ENCODE measurements at regions not wholly inside any gene's neighbourhood (a gene's known extent, or its start where the extent isn't known, plus 50 kb on each side); places are given as distances from the start of the nearest gene placed in this dataset.
A peak's percentile ranks its signal among the peaks of the same experiment; 100 is the strongest.

DNA sequence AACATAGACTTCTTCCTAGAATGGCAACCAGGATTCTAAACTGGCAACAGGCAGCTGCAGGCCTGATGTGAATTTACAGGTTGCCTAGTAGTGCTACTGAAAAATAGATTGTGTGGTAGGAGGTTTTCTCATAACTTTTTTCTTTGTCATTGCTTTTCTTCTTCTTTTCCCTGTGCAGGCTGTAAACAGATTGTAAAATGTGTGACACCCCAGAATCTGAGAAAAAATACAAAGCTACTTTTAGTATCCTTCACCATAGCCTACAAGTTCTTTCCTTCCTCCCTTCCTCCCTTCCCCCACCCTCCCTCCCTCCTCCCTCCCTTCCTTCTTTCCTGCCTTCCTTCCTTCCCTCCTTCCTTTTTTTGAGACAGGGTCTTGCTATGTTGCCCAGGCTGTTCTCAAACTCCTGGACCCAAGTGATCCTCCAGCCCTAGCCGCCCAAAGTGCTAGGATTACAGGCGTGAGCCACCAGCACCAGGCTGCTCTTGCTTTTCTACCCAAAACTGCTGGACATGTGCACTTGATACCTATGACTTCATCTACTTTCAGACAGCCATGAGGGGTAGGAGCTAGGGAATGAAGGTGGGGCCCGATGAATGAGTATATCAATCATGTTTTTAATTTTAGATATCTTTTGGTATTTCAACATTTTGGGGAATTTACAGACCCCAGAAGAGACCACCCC lies 114.2 kb upstream of the EEA1 start:
- DNase-seq (ENCODE audit: low spot score): no peak

DNA sequence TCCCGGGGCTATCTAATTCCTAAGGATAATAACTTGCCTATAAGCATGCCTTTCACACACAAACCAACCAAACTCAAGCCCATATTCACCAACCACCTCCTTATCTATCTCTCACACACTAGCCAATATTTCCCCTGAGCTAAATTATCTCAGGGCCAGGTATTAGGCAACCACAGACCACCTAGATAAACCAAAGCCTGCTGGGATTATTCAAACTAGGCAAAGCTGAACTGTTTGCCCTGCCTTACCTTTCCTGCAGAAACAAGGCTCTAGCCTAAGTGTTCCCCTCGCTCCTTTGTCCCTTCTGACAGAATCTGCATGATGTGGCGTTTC lies 114.7 kb upstream of the EEA1 start:
- DNase-seq (ENCODE audit: low spot score): no peak

DNA sequence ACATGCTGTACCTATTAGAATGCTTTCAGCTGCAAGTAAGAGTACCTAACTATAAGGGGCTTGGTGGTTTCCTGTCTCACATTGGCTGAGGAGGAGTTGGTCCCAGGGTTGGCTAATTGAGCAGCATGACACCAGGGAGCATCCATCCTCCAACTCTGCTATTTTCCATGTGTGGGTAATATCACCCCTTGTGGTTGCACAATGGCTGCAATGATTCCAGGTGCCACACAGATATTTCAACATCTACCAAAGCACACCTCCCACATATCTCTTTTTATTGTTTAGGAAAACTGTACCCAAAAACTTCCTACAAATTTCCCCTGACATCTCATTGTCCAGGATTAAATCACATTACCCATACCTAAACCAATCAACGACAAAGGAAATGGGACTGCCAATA lies 118.0 kb upstream of the EEA1 start:
- no peak for DNase-seq (ENCODE audit: low spot score)

DNA sequence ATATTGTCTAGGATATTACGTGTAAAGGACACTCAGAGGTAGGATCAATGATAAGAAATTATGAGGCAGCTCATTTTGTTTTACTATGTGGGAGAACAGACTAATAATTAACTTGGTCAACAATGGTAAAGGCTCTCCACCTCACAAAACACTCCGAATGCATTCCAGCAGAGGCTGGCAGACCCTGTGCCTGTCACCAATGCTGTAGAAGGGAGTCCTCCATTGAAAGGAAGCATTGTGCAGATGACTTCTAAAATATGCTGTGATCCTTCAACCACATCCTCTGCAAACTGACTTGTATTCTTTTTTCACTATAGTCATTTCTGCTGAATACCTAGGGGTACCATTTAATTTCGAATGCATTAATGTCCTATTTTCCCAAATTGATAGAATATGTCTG lies 119.6 kb upstream of the EEA1 start:
- DNase-seq (ENCODE audit: low spot score): no peak

DNA sequence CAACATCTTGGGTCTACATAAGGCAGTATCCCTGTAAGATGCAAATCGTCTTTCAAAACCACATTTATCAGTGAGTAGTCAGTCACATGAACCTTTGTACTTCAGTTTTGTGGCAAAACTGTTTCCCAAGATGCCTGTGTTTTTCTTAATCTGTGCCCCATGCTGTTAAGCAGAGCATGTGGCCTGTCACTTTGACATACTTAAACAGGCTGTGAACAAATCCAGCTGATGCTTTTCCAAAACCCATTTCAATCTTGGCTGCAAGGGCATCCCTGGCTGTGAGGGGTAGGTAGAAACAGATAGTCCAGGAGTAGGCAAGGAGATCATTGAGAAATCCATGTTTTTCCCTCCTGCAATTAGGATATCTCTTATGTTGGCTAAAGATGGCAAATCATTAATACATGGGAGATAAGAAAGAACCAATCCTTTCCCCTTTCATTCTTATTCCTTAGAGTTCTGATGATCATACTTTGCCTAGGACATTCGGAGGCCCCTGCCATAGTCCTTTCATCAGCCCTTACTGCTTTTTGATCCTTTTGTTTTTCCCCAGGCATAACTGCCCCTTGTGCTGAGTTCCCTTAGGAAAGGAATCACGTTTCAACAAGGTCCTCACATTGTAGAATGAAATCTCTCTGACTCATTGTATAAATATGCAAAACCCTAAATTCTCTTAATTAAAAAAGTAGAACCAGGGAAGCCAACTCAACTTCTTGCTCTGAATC lies 121.1 kb upstream of the EEA1 start:
- DNase-seq (ENCODE audit: low spot score): no peak

DNA sequence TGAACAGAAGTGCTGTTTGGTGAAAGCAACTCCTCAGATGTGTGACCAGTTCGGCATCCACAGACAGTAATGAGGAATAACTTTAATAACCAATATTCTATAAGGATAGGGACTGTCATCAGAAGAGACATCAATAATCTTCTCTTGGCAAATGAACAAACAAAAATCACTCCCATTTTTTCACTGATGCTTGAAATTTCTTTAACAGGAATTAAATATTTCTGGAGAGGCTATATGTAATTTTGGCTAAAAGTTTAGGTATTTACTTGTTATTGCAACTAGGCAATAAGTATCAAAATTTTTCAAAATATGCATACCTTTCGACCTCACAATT lies 121.6 kb upstream of the EEA1 start:
- no peak for DNase-seq (ENCODE audit: low spot score)

DNA sequence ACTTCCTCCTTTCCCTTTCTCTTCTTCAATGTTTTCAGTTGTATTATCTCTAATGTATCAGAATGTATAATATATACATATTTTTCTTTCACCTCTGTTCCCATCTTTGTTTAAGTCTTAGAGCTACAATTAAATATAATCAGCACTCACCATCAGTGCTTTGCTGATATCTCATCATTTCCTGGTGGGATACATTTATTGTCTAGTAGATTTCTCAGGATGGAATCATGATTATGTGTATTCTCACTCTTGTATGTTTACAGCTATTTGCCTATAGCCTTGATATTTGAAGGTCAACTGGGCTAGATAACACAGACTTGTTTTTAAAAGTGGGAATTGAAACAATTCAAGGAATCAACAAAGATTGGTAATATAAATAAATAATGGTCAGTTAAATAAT lies 124.9 kb upstream of the EEA1 start:
- DNase-seq (ENCODE audit: low spot score): no peak

DNA sequence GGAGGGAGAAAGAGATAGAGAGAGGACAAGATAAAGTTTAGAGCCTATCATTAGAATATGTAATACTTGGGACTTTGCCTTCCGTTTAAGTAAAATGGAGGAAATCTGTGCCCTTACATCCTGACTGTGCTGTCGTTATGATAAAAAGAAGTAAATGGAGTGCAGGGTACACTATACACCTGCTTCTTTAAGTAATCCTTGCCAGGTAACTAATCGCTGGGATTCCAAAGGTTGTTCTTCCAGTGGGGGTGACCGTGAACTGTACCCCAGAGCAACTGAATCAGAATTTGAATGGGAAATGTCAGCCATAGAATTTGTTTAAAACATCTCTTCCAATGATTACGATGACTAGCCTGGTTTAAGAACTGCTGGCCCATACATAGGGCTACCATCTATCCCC lies 126.1 kb upstream of the EEA1 start:
- DNase-seq (ENCODE audit: low spot score): no peak

DNA sequence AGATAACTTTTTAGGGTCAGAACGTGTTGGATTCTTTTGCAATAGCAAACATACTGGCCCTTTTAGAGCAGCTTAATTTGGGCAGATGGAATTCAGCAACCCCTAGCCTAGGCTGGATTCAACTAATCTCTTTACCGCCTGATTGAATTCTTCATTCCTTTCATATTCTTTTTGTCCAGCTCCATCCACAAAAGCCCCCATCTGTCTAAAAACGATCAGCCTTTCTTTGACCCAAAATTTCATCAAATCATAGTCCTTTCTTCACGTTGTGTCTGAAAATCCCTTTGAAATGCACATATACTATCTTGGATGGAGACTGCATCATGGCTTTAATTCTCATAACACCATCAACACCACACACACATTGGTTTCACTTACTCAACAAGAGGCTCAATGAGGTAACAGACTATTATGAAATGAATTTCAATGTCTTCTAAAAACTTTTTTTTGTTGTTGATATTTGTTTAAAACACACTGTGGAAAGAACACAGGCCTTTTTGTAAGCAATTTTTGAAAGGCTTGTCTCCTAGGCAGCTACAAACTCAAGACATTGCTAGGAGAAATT lies 128.0 kb upstream of the EEA1 start:
- DNase-seq (ENCODE audit: low spot score): no peak

DNA sequence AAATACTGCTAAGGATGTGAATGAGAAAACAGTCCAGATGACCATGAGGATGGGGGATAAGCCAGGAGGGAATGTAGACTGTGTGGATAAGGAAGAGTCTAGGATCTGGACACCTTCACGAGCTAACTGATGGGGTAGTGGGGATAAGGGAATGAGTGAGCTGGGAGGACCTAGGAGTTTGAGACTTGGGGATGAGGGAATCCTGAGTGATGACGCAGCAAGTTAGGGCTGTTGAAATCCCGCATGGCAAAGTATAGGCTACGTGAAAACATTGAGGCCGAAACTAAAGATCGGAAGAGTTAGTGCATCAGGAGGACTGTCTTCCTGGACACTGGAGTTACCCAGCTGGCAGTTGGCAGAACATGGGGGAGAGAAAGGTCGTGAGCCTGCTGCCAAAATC lies 129.2 kb upstream of the EEA1 start:
- no peak for DNase-seq (ENCODE audit: low spot score)

DNA sequence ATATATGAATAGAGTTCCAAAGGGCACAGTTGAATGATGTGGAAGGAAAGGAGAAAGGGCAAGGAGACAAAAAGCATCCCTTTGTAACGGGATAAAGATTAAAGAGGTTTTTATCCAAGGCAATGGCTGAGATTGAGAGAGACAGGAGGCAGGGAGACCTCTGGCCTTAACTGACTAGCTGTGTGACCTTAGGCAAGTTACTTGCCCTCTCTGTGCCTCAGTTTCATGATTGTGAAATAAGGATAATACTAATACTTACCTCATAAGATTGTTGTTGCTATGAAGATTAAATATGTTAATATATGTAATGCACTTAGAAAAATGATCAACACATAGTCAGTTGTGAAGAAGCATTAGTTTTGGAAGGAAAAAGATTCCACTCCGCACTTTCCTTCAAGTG lies 130.2 kb upstream of the EEA1 start:
- no peak for DNase-seq (ENCODE audit: low spot score)

DNA sequence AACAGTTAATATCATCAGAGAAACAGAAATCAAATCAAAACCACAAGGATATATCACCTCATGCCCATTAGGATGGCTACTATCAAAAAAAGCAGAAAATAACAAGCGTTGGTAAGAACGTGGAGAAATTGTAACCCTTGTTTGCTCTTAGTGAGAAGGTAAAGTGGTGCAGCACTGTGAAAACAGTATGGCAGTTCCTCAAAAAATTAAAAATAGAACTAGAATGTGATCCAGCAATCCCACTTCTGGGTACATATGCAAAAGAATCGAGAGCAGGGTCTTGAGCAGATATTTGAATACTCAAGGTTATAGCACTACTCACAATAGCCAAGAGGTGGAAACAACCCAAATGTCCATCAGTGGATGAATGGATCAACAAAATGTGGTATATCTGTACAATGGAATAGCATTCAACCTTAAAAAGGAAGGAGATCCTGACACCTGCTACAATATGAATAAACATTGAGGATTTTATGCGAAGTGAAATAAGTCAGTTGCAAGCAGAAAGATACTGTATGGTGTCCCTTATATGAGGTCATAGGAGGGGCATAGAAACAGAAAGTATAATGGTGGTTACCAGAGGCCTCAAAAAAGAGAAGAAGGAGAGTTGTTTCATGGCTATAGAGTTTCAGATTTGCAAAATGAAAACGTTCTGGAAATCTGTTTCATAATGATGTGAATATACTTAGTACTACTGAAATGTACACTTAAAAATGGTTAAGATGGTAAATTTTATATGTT lies 131.0 kb upstream of the EEA1 start:
- no peak for DNase-seq (ENCODE audit: low spot score)

DNA sequence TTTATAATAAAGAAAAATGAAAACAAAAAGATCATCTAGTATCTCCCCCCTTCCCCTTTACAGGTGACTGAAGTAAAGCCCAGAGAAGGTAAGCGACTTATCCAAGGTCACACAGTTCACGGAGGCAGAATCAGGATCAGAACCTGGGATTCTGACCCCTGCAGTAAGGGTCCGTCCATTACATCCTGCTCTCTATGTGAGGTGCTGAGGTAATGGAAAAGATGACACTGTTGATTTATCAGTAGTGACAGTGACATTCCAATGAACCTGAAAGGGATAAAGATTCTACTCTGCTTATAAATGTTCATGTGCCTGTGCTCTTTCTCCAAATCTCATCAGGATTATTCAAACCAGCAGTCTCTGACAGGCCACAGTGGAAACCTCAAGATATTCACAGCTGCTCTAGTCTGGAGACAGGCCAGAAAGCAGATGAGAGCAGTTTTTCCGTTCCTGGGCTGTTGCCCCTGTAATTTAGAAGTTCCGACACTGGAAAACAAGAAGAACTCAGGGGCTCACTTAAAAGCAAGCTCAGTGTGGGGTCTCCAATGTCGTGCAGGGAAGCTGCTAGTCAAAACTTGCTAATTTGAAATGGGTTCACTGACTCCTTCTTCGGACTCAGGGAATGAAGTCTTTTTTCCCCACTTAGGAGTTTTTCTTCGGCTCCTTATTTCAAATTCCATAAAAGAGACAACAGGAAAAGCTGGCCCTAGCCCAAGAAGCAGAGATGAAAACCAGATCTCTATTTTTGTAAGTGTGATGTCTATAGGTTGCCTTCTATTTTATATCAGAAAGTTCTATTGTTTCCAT lies 131.8 kb upstream of the EEA1 start:
- DNase-seq (ENCODE audit: low spot score): no peak

DNA sequence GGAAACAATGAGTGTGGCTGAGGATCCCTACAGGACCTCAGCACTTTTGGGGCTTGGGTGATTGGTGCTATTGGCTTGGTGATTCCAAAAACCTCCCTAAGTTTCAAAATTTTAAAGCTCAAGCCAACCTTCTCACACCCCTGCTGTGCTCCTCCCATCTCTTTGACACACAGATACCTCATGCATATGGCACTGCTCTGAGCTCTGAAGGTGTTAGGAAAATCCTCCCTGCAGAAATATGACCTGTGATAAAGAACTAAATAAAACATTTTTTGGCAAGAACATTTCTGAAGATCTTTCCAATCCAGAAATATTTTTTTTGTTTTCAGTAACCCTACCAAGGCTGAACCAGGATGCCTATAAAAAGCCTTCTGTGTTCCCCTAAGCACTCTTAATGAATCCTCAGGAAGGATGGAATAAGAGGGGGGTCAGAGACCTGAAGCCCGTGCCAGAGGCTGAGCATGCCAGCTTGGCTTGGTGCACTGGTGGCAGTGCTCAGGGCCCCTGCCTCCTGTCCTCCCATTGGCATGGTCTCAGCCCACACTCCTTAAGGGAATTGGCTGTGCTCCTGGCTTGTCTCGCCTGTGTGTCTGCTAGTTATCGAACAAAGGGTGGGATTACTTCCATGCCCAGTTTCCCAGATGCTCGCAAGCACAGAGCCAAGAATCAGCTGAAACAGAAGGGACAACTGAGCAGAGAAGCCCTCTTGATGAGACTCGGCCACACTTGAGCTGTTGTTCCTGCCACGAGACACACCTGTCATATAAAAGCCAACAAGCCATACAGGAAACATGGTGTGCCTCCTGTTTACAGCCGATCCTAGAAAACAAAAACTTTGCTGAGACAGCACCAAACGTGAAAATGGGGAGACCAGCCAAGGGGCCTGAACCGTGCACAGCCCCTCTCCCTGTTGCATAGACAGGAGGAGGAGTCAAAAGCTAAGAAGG lies 132.7 kb upstream of the EEA1 start:
- peak; percentile 63 for DNase-seq (ENCODE audit: low spot score)

DNA sequence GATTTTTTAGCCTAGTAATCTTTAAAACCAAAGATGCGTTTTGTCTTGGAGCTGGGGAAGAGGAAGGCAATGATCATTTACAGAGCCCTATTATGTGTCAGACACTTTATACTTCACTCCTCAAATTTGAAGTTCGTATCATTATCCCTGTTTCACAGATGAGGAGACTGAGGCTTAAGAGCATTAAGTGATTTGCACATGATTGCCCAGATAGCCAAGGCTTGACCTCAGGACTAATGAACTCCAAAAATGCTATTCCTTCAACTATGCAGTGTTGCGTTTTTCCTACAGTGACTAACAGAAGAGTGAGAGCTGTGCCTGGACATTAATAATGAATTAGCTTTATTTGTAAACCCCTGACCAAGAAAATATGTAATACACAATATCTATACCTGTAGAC lies 136.8 kb upstream of the EEA1 start:
- no peak for DNase-seq (ENCODE audit: low spot score)

DNA sequence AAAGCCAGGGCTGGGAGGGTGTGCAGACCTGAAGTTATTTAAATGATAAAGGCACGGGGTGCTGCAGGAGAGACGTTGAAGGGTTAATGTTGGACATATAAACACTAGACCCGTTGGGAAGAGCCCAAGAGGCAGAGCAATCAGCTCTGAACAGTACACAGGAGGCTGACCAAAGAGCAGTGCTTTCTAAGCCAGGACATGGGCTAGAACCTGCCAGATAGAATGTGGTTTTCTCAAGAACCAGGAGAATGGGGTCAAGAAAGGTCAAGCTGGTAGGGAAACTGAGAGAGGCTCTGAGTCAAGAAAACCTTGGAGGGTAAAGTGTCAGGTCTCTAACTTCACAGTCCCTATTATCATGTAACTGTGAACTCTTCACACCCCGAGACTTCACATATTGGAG lies 143.2 kb upstream of the EEA1 start:
- DNase-seq (ENCODE audit: low spot score): no peak

DNA sequence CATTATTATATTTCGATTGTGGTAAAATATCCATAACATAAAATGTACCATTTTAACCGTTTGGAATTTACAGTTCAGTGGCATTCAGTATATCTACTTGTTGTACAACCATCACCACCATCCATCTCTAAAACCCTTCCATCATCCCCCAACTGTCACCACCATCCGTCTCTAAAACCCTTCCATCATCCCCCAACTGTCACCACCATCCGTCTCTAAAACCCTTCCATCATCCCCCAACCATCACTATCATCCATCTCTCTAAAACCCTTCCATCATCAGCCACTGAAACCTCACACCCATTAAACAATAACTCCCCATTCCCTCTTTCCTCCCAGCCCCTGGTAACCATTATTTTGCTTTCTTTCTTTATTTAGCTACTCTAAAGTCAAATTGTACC lies 144.2 kb upstream of the EEA1 start:
- no peak for DNase-seq (ENCODE audit: low spot score)

DNA sequence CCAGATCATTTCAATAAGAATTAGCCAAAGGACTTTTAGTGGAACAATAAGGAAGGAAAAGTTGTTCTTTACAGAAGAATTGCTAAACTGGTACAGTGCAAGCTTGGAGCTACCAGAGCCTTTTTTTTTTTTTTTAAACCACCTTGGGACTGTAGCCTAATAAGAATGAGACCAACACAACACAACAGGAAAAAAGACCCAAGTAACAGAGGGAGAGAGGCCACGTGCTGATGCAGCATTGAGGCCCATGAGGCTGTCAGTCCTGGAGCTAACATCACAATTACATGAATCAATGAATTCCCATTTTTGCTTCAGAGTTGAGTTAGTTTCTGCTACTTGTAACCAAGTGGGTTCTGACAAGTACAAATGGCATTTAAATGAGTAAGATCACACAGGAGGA lies 149.0 kb upstream of the EEA1 start:
- no peak for DNase-seq (ENCODE audit: low spot score)

DNA sequence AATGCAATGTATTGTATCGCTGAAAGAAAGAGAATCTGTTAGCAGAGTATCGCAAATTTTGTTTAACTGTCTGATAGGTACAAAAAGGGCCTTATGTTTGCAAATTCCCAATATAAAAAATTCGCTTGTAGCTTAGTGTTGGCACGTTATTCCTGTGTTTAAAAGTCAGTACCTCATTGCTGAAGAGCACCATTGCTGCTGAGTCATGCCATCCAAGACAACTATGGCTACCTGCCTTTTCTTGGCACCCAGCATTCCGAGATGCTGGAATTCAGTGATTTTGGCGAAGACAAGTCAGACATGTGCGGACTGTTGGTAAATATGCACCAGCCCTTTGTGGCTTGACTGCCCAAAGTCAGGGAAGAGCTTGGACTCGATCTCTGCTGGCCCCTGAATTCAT lies 149.5 kb upstream of the EEA1 start:
- DNase-seq (ENCODE audit: low spot score): no peak

DNA sequence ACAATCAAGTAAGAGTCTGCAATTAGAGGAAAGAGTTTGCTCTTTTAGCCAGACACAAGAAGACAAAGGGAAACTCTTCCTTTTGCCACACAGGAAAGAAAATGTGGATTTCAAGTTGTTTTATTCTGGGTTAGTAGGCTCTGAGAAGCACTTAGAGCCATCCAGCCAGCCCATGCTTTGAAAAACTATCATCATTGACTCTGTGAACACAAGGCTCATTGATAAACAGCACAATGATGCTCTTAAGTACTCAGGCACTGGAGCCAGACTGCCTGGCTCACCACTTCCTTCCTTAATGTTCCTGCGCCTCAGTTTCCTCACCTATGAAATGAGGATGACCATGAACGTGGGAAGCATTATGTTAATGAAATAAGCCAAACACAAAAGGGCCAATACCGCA lies 150.2 kb upstream of the EEA1 start:
- DNase-seq (ENCODE audit: low spot score): no peak

DNA sequence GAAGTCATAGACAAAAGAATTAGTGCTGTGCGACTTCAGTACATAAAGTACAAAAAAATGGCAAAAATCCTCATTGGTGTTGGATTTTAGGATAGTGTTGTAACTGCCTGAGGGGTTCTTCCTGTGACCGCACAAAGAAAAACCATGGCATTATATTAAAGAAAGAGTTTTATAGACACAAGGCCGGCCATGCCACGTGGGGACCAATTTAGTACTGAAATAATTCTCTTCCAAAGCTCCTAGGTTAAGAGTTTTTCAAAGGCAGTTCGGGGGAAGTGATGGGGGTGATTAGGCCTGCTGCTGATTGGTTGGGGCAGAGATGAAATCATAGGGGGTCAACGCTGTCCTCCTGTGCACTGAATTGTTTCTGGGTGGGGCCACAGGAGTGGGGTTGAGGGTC lies 150.9 kb upstream of the EEA1 start:
- no peak for DNase-seq (ENCODE audit: low spot score)

All from D341Med (cell line).